Upper lobe of left lung (tissue), 4 donors: ENCODE measurements at regions not wholly inside any gene's neighbourhood (a gene's known extent, or its start where the extent isn't known, plus 50 kb on each side); places are given as distances from the start of the nearest gene placed in this dataset.

ENCODE experiments used
- EP300 ChIP-seq, 4 donors: sonication (generic); formaldehyde crosslinking; IDR thresholded peaks; one replicate each; pipeline ENCODE4 v1.5.1; 2017; ENCODE audit warnings: antibody characterized with exemption in 4 of 4, control low read depth in 2 of 4
- POLR2A ChIP-seq, 4 donors: fragments of 450-650 bp; IDR thresholded peaks; one replicate each; pipeline ENCODE4 v1.5.1; 2016 to 2017; ENCODE audit warnings: antibody characterized with exemption in 4 of 4, mild to moderate bottlenecking in 2 of 4
- TF ChIP-seq, protein P1 (sequence below), 6 experiments: fragments of 450-650 bp in 4 of 6; fragments of 200-600 bp in 2 of 6; sonication (generic) in 2 of 6; IDR thresholded peaks; one replicate each; pipeline ENCODE4 v1.5.1; 2016 to 2019; ENCODE audit warnings: antibody characterized with exemption in 6 of 6

DNA sequence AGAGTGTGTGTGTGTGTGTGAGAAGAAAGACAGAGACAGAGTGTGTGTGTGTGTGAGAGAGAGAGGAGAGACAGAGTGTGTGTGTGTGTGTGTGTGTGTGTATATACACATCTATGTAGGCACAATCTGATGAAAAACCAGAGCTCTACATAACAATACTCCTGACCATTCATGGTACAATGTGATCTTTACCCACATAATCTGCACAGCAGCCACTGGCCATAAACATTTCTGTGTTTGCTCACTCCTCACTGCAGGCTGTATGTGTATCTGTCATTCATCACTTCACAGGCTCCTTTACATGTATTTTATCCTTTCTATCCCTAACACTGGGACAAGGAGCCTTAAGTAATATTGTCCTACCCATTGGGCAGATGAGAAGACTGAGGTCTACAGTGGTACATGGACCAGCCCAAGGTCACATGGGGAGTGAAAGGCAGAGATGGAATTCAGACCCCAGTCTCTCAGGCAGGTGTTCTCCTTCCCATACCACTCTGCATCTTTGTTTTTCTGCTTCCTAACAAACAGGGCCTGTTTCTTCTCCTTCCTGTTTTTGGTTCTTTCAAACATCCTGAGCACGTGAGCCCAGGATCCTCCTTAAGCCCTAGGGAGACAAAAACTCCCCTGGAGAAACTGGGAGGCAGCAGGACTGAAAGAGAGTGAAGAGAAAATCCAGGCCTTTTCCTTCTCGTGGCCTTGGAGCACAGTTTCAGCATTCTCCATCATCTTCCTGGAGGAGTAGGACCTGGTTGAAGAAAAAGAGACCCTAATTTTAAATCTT lies 201.7 kb upstream of the MSX2 start:
- TF ChIP-seq, protein P1, sequence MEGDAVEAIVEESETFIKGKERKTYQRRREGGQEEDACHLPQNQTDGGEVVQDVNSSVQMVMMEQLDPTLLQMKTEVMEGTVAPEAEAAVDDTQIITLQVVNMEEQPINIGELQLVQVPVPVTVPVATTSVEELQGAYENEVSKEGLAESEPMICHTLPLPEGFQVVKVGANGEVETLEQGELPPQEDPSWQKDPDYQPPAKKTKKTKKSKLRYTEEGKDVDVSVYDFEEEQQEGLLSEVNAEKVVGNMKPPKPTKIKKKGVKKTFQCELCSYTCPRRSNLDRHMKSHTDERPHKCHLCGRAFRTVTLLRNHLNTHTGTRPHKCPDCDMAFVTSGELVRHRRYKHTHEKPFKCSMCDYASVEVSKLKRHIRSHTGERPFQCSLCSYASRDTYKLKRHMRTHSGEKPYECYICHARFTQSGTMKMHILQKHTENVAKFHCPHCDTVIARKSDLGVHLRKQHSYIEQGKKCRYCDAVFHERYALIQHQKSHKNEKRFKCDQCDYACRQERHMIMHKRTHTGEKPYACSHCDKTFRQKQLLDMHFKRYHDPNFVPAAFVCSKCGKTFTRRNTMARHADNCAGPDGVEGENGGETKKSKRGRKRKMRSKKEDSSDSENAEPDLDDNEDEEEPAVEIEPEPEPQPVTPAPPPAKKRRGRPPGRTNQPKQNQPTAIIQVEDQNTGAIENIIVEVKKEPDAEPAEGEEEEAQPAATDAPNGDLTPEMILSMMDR (IDR thresholded peaks at IDR 0.05): no peak
- TF ChIP-seq EP300 (IDR thresholded peaks at IDR 0.05): no peak
- TF ChIP-seq POLR2A (IDR thresholded peaks at IDR 0.05): no peak
